HuH-7.5 (cell line): ENCODE measurements at regions not wholly inside any gene's neighbourhood (a gene's known extent, or its start where the extent isn't known, plus 50 kb on each side); places are given as distances from the start of the nearest gene placed in this dataset.

ENCODE experiments used
- DNase-seq: peaks from one replicate; pipeline ENCODE4 v3.0.0; 2011; ENCODE audit warnings: low spot score

- no peak for DNase-seq
Measured at GRCh38 chr4:182193311-182193710, 49.9 kb upstream of the TENM3 start.
